ENCODE measurements at regions not wholly inside any gene's neighbourhood (a gene's known extent, or its start where the extent isn't known, plus 50 kb on each side); places are given as distances from the start of the nearest gene placed in this dataset.
A peak's percentile ranks its signal among the peaks of the same experiment; 100 is the strongest.

DNA sequence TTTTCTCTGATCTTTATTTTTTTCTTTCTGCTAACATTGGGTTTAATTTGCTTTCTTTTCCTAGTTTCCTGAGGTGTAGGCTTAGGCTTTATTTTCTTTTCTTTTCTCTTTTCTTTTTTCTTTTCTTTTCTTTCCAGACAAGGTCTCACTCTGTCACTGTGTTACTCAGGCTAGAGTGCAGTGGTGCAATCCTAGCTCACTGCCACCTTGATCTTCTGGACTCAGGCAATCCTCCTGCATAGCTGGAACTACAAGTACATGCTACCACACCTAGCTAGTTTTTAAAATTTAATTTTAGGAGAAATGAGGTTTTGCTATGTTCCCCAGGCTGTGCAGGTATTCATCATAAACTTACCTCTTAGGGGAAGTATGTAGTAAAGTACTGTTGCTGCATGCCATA, 197.8 kb upstream of the ANKRD50 start:
- no peak overlapping the region for H3K4me3 ChIP-seq (ENCODE audit: control insufficient read depth, low read depth, low read length)
- DNase-seq (ENCODE audit: low read depth) = no peak
- TF ChIP-seq, protein P1, sequence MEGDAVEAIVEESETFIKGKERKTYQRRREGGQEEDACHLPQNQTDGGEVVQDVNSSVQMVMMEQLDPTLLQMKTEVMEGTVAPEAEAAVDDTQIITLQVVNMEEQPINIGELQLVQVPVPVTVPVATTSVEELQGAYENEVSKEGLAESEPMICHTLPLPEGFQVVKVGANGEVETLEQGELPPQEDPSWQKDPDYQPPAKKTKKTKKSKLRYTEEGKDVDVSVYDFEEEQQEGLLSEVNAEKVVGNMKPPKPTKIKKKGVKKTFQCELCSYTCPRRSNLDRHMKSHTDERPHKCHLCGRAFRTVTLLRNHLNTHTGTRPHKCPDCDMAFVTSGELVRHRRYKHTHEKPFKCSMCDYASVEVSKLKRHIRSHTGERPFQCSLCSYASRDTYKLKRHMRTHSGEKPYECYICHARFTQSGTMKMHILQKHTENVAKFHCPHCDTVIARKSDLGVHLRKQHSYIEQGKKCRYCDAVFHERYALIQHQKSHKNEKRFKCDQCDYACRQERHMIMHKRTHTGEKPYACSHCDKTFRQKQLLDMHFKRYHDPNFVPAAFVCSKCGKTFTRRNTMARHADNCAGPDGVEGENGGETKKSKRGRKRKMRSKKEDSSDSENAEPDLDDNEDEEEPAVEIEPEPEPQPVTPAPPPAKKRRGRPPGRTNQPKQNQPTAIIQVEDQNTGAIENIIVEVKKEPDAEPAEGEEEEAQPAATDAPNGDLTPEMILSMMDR (IDR thresholded peaks at IDR 0.05; ENCODE audit: control insufficient read depth, insufficient read depth, low read depth, low read length, missing control alignments) = no peak

DNA sequence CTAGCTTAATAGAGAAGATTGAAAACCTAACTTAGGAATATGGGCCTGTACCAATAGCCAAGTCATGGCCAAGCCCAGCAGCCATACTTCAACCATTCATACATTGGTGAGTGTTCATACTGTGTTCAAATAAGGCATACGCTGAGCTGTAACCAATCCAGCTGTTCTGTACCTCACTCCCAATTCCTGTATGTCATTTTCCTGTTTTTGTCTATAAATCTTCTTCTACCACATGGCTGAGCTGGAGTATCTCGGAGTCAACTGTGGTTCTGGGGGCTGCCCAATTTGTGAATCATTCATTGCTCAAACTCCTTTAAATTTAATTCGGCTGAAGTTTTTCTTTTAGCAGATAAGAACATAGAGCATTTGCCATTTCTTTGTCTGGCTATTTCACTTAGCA, 195.3 kb upstream of the ANKRD50 start:
- TF ChIP-seq, protein P1 (IDR thresholded peaks at IDR 0.05; ENCODE audit: control insufficient read depth, insufficient read depth, low read depth, low read length, missing control alignments) = no peak

DNA sequence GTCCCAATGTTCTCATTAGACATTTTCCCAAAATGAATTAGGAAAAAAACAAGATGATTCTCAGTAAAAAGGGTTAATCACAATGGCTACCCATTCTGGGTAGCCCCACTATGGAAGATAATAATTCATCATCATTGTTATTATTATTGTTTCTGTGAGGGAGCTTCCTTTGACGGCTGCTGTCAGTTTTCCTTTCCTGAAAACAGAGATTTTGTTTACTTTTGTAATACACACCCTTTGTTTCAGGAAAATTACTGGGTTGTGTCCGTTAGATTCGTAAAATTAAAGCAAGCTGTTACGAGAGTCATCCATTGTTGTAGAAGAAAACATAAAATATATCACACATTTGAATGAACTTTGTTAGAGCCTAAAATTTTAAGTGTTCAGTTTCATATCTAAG, 192.9 kb upstream of the ANKRD50 start:
- DNase-seq (ENCODE audit: low read depth) = no peak
- H3K4me3 ChIP-seq (ENCODE audit: control insufficient read depth, low read depth, low read length) = no peak overlapping the region
- TF ChIP-seq, protein P1 (IDR thresholded peaks at IDR 0.05; ENCODE audit: control insufficient read depth, insufficient read depth, low read depth, low read length, missing control alignments) = no peak

More for the DNA sequence above, 195.3 kb upstream of the ANKRD50 start:
- DNase-seq (ENCODE audit: low read depth) = peak; percentile 77
- H3K4me3 ChIP-seq (ENCODE audit: control insufficient read depth, low read depth, low read length) = no peak overlapping the region

DNA sequence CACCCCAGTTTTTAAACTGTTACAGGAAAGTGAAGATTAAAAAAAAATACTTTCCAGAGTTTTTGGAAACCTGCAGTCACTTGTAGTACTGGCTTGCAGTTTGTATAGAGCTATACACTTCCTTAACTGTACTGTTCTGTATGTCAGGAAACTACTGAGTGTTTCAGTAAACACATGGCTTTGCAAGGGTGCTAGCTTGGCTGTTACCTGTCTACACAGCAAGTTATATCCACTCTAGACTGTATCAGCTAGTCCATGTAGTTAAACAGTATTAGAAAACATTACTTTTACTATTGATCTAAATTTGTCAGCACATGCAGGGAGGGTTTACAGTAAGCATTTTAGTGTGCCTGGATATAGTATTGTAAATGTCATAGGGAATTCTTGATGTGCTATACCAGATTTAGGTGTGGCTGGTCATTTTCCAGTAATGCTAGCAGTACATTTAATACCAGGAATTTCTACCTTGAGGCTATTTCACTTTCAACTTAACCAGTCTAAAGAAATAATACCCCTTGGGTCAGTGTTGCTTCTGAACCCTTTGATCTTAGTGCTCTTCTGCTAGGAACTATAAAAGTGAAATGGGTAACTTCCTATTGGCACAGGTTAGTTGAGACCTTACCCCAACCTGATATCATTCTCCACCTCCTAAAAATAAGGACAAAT, 192.3 kb upstream of the ANKRD50 start:
- no peak overlapping the region for H3K4me3 ChIP-seq (ENCODE audit: control insufficient read depth, low read depth, low read length)
- DNase-seq (ENCODE audit: low read depth) = no peak
- TF ChIP-seq, protein P1 (IDR thresholded peaks at IDR 0.05; ENCODE audit: control insufficient read depth, insufficient read depth, low read depth, low read length, missing control alignments) = no peak

DNA sequence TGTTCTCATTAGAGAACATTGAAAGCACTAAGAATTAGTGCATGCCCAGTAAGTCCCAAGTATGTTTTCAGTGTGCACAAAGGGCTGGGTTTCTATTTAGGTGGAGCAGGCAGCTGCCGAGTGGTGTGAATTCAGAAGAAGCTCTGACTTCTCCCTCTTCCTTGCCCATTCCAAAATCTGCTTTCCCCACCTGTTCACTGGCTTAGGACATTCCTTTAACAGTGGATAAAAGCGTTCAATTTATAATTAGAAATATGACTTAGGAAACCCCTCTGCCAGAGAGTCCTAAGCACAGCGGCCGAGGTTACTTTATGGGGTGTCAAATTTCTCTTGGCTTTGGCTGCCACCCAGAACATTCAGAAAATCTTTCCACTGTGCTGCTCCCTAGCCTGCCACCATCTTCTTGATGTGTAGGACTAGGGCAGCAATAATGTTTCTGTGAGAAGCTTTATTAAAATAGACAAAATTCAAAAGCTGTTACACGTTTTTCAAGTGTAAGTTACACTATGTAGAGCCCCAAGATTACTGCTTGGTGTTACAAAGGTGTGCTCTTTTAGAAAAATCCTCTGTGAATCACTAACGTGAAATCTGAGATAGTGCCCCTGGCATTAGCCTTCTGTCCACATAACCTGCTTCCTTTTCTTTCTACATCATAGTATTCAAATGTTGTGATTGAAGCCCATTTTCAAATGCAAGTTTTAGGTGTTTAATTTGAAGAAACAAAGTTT, 191.6 kb upstream of the ANKRD50 start:
- TF ChIP-seq, protein P1 (IDR thresholded peaks at IDR 0.05; ENCODE audit: control insufficient read depth, insufficient read depth, low read depth, low read length, missing control alignments) = no peak
- DNase-seq (ENCODE audit: low read depth) = no peak
- H3K4me3 ChIP-seq (ENCODE audit: control insufficient read depth, low read depth, low read length) = no peak overlapping the region

DNA sequence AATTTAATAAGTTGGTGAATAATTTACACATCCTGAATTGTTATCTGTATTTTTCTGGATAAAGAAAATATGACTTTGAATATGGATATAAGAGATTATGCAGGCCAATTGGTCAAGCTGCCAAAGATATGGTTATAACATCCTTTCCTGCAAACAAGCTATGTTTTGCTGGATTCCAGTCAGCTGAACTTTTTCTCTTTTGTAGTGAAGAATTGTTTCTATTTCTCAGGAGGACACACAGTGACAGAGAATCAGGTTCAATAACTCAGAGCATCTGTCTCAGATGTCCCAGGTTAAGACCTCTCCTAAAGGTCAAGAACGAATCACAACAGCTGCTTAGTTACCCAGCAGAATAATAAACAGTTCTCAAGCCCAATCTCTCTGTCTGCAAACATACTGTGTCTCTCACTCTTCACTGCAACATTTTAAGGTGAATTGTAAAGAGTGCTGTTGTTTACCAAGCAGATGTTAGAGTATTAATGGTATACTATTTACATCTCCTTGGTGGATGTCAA, 189.5 kb upstream of the ANKRD50 start:
- TF ChIP-seq, protein P1 (IDR thresholded peaks at IDR 0.05; ENCODE audit: control insufficient read depth, insufficient read depth, low read depth, low read length, missing control alignments) = no peak
- no peak for DNase-seq (ENCODE audit: low read depth)
- no peak overlapping the region for H3K4me3 ChIP-seq (ENCODE audit: control insufficient read depth, low read depth, low read length)

Measured in AG09309 (cell line).